IMR-90 (cell line): ENCODE measurements at regions not wholly inside any gene's neighbourhood (a gene's known extent, or its start where the extent isn't known, plus 50 kb on each side); places are given as distances from the start of the nearest gene placed in this dataset.

Experiments
- ATAC-seq: fragments of 200-7000 bp; cut with Tn5 transposase; 2 replicates; pipeline ENCODE4 v1.9.1; 2020; ENCODE audit warnings: low read depth, mild to moderate bottlenecking, moderate library complexity
- BruUV-seq: library from RNA; stranded (reverse); fragments of 400-500 nt; replicated peaks from 2 replicates; lab custom pipeline; 2021; lab: Mats Ljungman, UMichigan
- CTCF ChIA-PET: fragments of 300-600 bp; formaldehyde crosslinking; extraction: SDS; loops from one replicate; lab custom pipeline; 2021; ENCODE audit warnings: antibody characterized with exemption; lab: Yijun Ruan, JAX
- POLR2A ChIA-PET: fragments of 300-600 bp; sonication (Branson Sonifier 250); formaldehyde crosslinking; loops from one replicate; lab custom pipeline; 2022; ENCODE audit warnings: antibody characterized with exemption; ENCODE audit not compliant: unreplicated experiment; lab: Charles Lee
- DNase-seq: peaks from one replicate; pipeline ENCODE4 v3.0.0; 2013
- H2AFZ ChIP-seq: replicated peaks from 2 replicates; pipeline ENCODE3; 2013; ENCODE audit warnings: low read length, mild to moderate bottlenecking; ENCODE audit not compliant: poor library complexity
- H2AK5ac ChIP-seq: 2 replicates; pipeline ENCODE4 v1.6.1; 2013; ENCODE audit warnings: low read depth, low read length, inconsistent platforms
- H2AK9ac ChIP-seq: replicated peaks from 2 replicates; pipeline ENCODE3; 2013; ENCODE audit warnings: mild to moderate bottlenecking, low read depth, low read length, moderate library complexity; ENCODE audit not compliant: poor library complexity
- H2BK120ac ChIP-seq: 2 replicates; pipeline ENCODE4 v1.6.1; 2013; ENCODE audit warnings: low read depth, low read length, inconsistent platforms
- H2BK15ac ChIP-seq: 3 replicates; pipeline ENCODE4 v1.6.1; 2013; ENCODE audit warnings: low read depth, low read length, inconsistent platforms
- H2BK20ac ChIP-seq: 2 replicates; pipeline ENCODE4 v1.6.1; 2013; ENCODE audit warnings: low read depth, mild to moderate bottlenecking, inconsistent platforms, low read length, moderate library complexity
- H2BK5ac ChIP-seq: 2 replicates; pipeline ENCODE4 v1.6.1; 2013; ENCODE audit warnings: mild to moderate bottlenecking, low read depth, low read length, inconsistent platforms; ENCODE audit not compliant: poor library complexity, severe bottlenecking
- H3K14ac ChIP-seq: replicated peaks from 2 replicates; pipeline ENCODE4 v1.6.1; 2013; ENCODE audit warnings: low read depth, low read length, inconsistent platforms
- H3K18ac ChIP-seq: 2 replicates; pipeline ENCODE4 v1.6.1; 2013; ENCODE audit warnings: low read depth, low read length, control low read depth
- H3K23ac ChIP-seq: 2 replicates; pipeline ENCODE4 v1.6.1; 2013; ENCODE audit warnings: low read depth, low read length, inconsistent platforms
- H3K27ac ChIP-seq: 2 replicates; pipeline ENCODE4 v1.5.1; 2013; ENCODE audit warnings: mild to moderate bottlenecking, control low read depth, low read length; ENCODE audit not compliant: insufficient read depth
- H3K27me3 ChIP-seq: 2 replicates; pipeline ENCODE4 v1.6.1; 2013; ENCODE audit warnings: low read length; ENCODE audit not compliant: control insufficient read depth, insufficient read depth
- H3K36me3 ChIP-seq: 2 replicates; pipeline ENCODE4 v1.6.1; 2013; ENCODE audit warnings: low read length, mixed read lengths; ENCODE audit not compliant: control insufficient read depth, insufficient read depth
- H3K4ac ChIP-seq: 2 replicates; pipeline ENCODE4 v1.6.1; 2013; ENCODE audit warnings: low read depth, low read length, inconsistent platforms
- H3K4me1 ChIP-seq: 2 replicates; pipeline ENCODE4 v1.6.1; 2013; ENCODE audit warnings: low read length, mixed read lengths; ENCODE audit not compliant: control insufficient read depth, insufficient read depth
- H3K4me2 ChIP-seq: 2 replicates; pipeline ENCODE4 v1.6.1; 2013; ENCODE audit warnings: low read depth, mild to moderate bottlenecking, control low read depth, low read length, moderate library complexity
- H3K4me3 ChIP-seq: 2 replicates; pipeline ENCODE4 v1.5.1; 2013; ENCODE audit warnings: low read depth, mild to moderate bottlenecking, control low read depth, low read length, moderate library complexity; ENCODE audit not compliant: insufficient read depth
- H3K56ac ChIP-seq: 2 replicates; pipeline ENCODE4 v1.6.1; 2013; ENCODE audit warnings: low read length, inconsistent platforms; ENCODE audit not compliant: insufficient read depth; ENCODE audit errors: extremely low read depth
- H3K79me1 ChIP-seq, 2 experiments: 2 replicates each; pipeline ENCODE4 v1.6.1; 2013; ENCODE audit warnings: low read length in 2 of 2, inconsistent platforms in 1 of 2, low read depth in 1 of 2
- H3K9ac ChIP-seq: 2 replicates; pipeline ENCODE4 v1.6.1; 2013; ENCODE audit warnings: low read depth, low read length, control low read depth
- H3K9me1 ChIP-seq: 2 replicates; pipeline ENCODE4 v1.6.1; 2013; ENCODE audit warnings: low read length, inconsistent platforms; ENCODE audit not compliant: insufficient read depth
- H3K9me3 ChIP-seq: 2 replicates; pipeline ENCODE4 v1.6.1; 2013; ENCODE audit warnings: low read length; ENCODE audit not compliant: control insufficient read depth, insufficient read depth
- H4K20me1 ChIP-seq: 2 replicates; pipeline ENCODE4 v1.6.1; 2013; ENCODE audit warnings: low read length, inconsistent platforms; ENCODE audit not compliant: insufficient read depth
- H4K5ac ChIP-seq: 2 replicates; pipeline ENCODE4 v1.6.1; 2013; ENCODE audit warnings: mild to moderate bottlenecking, low read depth, low read length, control low read depth
- H4K8ac ChIP-seq, 2 experiments: 2 replicates each; pipeline ENCODE4 v1.6.1; 2013; ENCODE audit warnings: low read depth in 2 of 2, low read length in 2 of 2, control low read depth in 1 of 2, inconsistent platforms in 1 of 2
- H4K91ac ChIP-seq: 2 replicates; pipeline ENCODE4 v1.6.1; 2013; ENCODE audit warnings: low read depth, low read length, inconsistent platforms; ENCODE audit not compliant: insufficient read depth
- BHLHE40 ChIP-seq: fragments of 150-350 bp; IDR thresholded peaks from 2 replicates; pipeline ENCODE4 v1.6.1; 2016; ENCODE audit warnings: mild to moderate bottlenecking, low read depth, low read length
- CEBPB ChIP-seq: IDR thresholded peaks from 2 replicates; pipeline ENCODE4 v1.6.1; 2012; ENCODE audit warnings: low read depth, low read length, improper control_type of control experiment
- CHD1 ChIP-seq: IDR thresholded peaks from 2 replicates; pipeline ENCODE4 v1.6.1; 2012; ENCODE audit warnings: low read depth, low read length, improper control_type of control experiment
- CTCF ChIP-seq: conservative IDR thresholded peaks from 2 replicates; pipeline ENCODE4 v1.5.1; 2012; ENCODE audit warnings: mild to moderate bottlenecking, low read depth, low read length, improper control_type of control experiment
- ELK1 ChIP-seq: fragments of 150-350 bp; IDR thresholded peaks from 2 replicates; pipeline ENCODE4 v1.6.1; 2016; ENCODE audit warnings: low read depth, mild to moderate bottlenecking, low read length, moderate library complexity, borderline replicate concordance
- FOS ChIP-seq: fragments of 150-350 bp; IDR thresholded peaks from 2 replicates; pipeline ENCODE4 v1.6.1; 2016; ENCODE audit warnings: low read depth, low read length
- MAFK ChIP-seq: IDR thresholded peaks from 2 replicates; pipeline ENCODE4 v1.6.1; 2012; ENCODE audit warnings: low read depth, low read length, improper control_type of control experiment
- MAZ ChIP-seq: IDR thresholded peaks from 2 replicates; pipeline ENCODE4 v1.6.1; 2012; ENCODE audit warnings: low read depth, mild to moderate bottlenecking, low read length, improper control_type of control experiment, moderate library complexity, borderline replicate concordance
- MXI1 ChIP-seq: IDR thresholded peaks from 2 replicates; pipeline ENCODE4 v1.6.1; 2012; ENCODE audit warnings: low read depth, mild to moderate bottlenecking, low read length, moderate library complexity, borderline replicate concordance
- NFE2L2 ChIP-seq: fragments of 150-350 bp; IDR thresholded peaks from 2 replicates; pipeline ENCODE4 v1.6.1; 2016; ENCODE audit warnings: low read depth, mild to moderate bottlenecking, low read length
- POLR2A ChIP-seq: IDR thresholded peaks from 2 replicates; pipeline ENCODE4 v1.6.1; 2012; ENCODE audit warnings: mild to moderate bottlenecking, low read depth, low read length
- RAD21 ChIP-seq: IDR thresholded peaks from 2 replicates; pipeline ENCODE4 v1.6.1; 2012; ENCODE audit warnings: low read length, improper control_type of control experiment
- RCOR1 ChIP-seq: IDR thresholded peaks from 2 replicates; pipeline ENCODE4 v1.6.1; 2012; ENCODE audit warnings: mild to moderate bottlenecking, low read length, improper control_type of control experiment; ENCODE audit not compliant: insufficient replicate concordance
- RFX5 ChIP-seq: IDR thresholded peaks from 2 replicates; pipeline ENCODE4 v1.8.0; 2012; ENCODE audit warnings: low read depth, mild to moderate bottlenecking, low read length, moderate library complexity
- SMC3 ChIP-seq: fragments of 150-350 bp; IDR thresholded peaks from 2 replicates; pipeline ENCODE4 v1.6.1; 2016; ENCODE audit warnings: low read depth, mild to moderate bottlenecking, antibody characterized with exemption, low read length, moderate library complexity
- WGBS, 2 experiments: methylation state at CpG; one replicate each; pipeline versions ENCODE4 v1.1.5 to v1.1.7; 2013; ENCODE audit warnings: missing lambda C conversion rate in 2 of 2; ENCODE audit not compliant: insufficient read length in 1 of 2; ENCODE audit errors: extremely low coverage in 2 of 2; 5-methylcytosine and 5-hydroxymethylcytosine counted together
- dilution Hi-C: fragments of 300-500 bp; cut with HindIII; formaldehyde crosslinking; loops from one replicate; pipeline ENCODE4 v1.14.3; 2018; ENCODE audit warnings: low sequenced_read_pairs; ENCODE audit not compliant: unreplicated experiment
- in situ Hi-C: fragments of 300-500 bp; cut with MboI; formaldehyde crosslinking; loops from 3 replicates; pipeline ENCODE4 v1.14.3; 2019; ENCODE audit warnings: low sequenced_read_pairs, inconsistent platforms, mixed read lengths
- intact Hi-C: fragments of 100-400 bp; cut with micrococcal nuclease; formaldehyde crosslinking; loops from 2 replicates; pipeline ENCODE4 v1.10.0; 2022
- TF ChIP-seq, protein P1 (sequence below): fragments of 150-350 bp; IDR thresholded peaks from 2 replicates; pipeline ENCODE4 v1.6.1; 2017; ENCODE audit warnings: mild to moderate bottlenecking, antibody characterized with exemption, low read length, low read depth

GRCh38 chr10:90075995-90076394 is 374.6 kb downstream of the KIF20B start:
- Histone ChIP-seq H3K9me1 (no peaks in the 10 kb centered on the region), H3K4me1 (no peaks in the 10 kb centered on the region), H4K20me1 (no peaks in the 10 kb centered on the region), H3K79me1 (no peaks in the 10 kb centered on the region), H3K4me2 (no peak overlapping the region), H2AK9ac (no peak overlapping the region), H2AFZ (no peak overlapping the region), H3K4ac (no peak overlapping the region), H4K5ac (no peak overlapping the region), H3K27me3 (no peaks in the 10 kb centered on the region), H3K9me3 (no peaks in the 10 kb centered on the region), H2BK15ac (no peak overlapping the region), H2BK20ac (no peak overlapping the region), H2BK5ac (no peak overlapping the region), H3K23ac (no peak overlapping the region), H3K14ac (no peak overlapping the region), H3K9ac (no peak overlapping the region), H3K18ac (no peak overlapping the region), H3K56ac (no peak overlapping the region), H2BK120ac (no peak overlapping the region), H3K36me3 (no peaks in the 10 kb centered on the region), H3K27ac (no peak overlapping the region), H2AK5ac (no peak overlapping the region), H3K4me3 (no peak overlapping the region), H4K91ac (no peak overlapping the region), H4K8ac (no peak overlapping the region)
- 80% methylated on average over 1 of the region's 2 CpGs; no CpG with 5 or more reads in 1 of the 2 experiments for WGBS, 2 experiments
- ChIA-PET POLR2A (no interaction called here), CTCF (no interaction called here)
- ATAC-seq (no peak), DNase-seq (no peak)
- BruUV-seq: no TSS peak
- dilution Hi-C loops: no loop called here
- in situ Hi-C loops: no loop called here
- no peak for TF ChIP-seq MXI1
- TF ChIP-seq RCOR1: no peak
- TF ChIP-seq MAFK: no peak
- no peak for TF ChIP-seq CHD1
- TF ChIP-seq CTCF: no peak
- TF ChIP-seq POLR2A: no peak
- no peak for TF ChIP-seq ELK1
- TF ChIP-seq RAD21: no peak
- no peak for TF ChIP-seq FOS
- no peak for TF ChIP-seq RFX5
- TF ChIP-seq CEBPB: no peak
- no peak for TF ChIP-seq NFE2L2
- TF ChIP-seq, protein P1, sequence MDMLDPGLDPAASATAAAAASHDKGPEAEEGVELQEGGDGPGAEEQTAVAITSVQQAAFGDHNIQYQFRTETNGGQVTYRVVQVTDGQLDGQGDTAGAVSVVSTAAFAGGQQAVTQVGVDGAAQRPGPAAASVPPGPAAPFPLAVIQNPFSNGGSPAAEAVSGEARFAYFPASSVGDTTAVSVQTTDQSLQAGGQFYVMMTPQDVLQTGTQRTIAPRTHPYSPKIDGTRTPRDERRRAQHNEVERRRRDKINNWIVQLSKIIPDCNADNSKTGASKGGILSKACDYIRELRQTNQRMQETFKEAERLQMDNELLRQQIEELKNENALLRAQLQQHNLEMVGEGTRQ: no peak
- no peak for TF ChIP-seq SMC3
- no peak for TF ChIP-seq MAZ
- TF ChIP-seq BHLHE40: no peak
- intact Hi-C loops: no loop called here
